IMR-90 (cell line): ENCODE measurements at regions not wholly inside any gene's neighbourhood (a gene's known extent, or its start where the extent isn't known, plus 50 kb on each side); places are given as distances from the start of the nearest gene placed in this dataset.

ENCODE experiments used
- ATAC-seq: fragments of 200-7000 bp; cut with Tn5 transposase; 2 replicates; pipeline ENCODE4 v1.9.1; 2020; ENCODE audit warnings: low read depth, mild to moderate bottlenecking, moderate library complexity
- BruUV-seq: library from RNA; stranded (reverse); fragments of 400-500 nt; replicated peaks from 2 replicates; lab custom pipeline; 2021; lab: Mats Ljungman, UMichigan
- CTCF ChIA-PET: fragments of 300-600 bp; formaldehyde crosslinking; extraction: SDS; loops from one replicate; lab custom pipeline; 2021; ENCODE audit warnings: antibody characterized with exemption; lab: Yijun Ruan, JAX
- POLR2A ChIA-PET: fragments of 300-600 bp; sonication (Branson Sonifier 250); formaldehyde crosslinking; loops from one replicate; lab custom pipeline; 2022; ENCODE audit warnings: antibody characterized with exemption; ENCODE audit not compliant: unreplicated experiment; lab: Charles Lee
- DNase-seq: peaks from one replicate; pipeline ENCODE4 v3.0.0; 2013
- H2AFZ ChIP-seq: replicated peaks from 2 replicates; pipeline ENCODE3; 2013; ENCODE audit warnings: low read length, mild to moderate bottlenecking; ENCODE audit not compliant: poor library complexity
- H2AK5ac ChIP-seq: 2 replicates; pipeline ENCODE4 v1.6.1; 2013; ENCODE audit warnings: low read depth, low read length, inconsistent platforms
- H2AK9ac ChIP-seq: replicated peaks from 2 replicates; pipeline ENCODE3; 2013; ENCODE audit warnings: mild to moderate bottlenecking, low read depth, low read length, moderate library complexity; ENCODE audit not compliant: poor library complexity
- H2BK120ac ChIP-seq: 2 replicates; pipeline ENCODE4 v1.6.1; 2013; ENCODE audit warnings: low read depth, low read length, inconsistent platforms
- H2BK15ac ChIP-seq: 3 replicates; pipeline ENCODE4 v1.6.1; 2013; ENCODE audit warnings: low read depth, low read length, inconsistent platforms
- H2BK20ac ChIP-seq: 2 replicates; pipeline ENCODE4 v1.6.1; 2013; ENCODE audit warnings: low read depth, mild to moderate bottlenecking, inconsistent platforms, low read length, moderate library complexity
- H2BK5ac ChIP-seq: 2 replicates; pipeline ENCODE4 v1.6.1; 2013; ENCODE audit warnings: mild to moderate bottlenecking, low read depth, low read length, inconsistent platforms; ENCODE audit not compliant: poor library complexity, severe bottlenecking
- H3K14ac ChIP-seq: replicated peaks from 2 replicates; pipeline ENCODE4 v1.6.1; 2013; ENCODE audit warnings: low read depth, low read length, inconsistent platforms
- H3K18ac ChIP-seq: 2 replicates; pipeline ENCODE4 v1.6.1; 2013; ENCODE audit warnings: low read depth, low read length, control low read depth
- H3K23ac ChIP-seq: 2 replicates; pipeline ENCODE4 v1.6.1; 2013; ENCODE audit warnings: low read depth, low read length, inconsistent platforms
- H3K27ac ChIP-seq: 2 replicates; pipeline ENCODE4 v1.5.1; 2013; ENCODE audit warnings: mild to moderate bottlenecking, control low read depth, low read length; ENCODE audit not compliant: insufficient read depth
- H3K27me3 ChIP-seq: 2 replicates; pipeline ENCODE4 v1.6.1; 2013; ENCODE audit warnings: low read length; ENCODE audit not compliant: control insufficient read depth, insufficient read depth
- H3K36me3 ChIP-seq: 2 replicates; pipeline ENCODE4 v1.6.1; 2013; ENCODE audit warnings: low read length, mixed read lengths; ENCODE audit not compliant: control insufficient read depth, insufficient read depth
- H3K4ac ChIP-seq: 2 replicates; pipeline ENCODE4 v1.6.1; 2013; ENCODE audit warnings: low read depth, low read length, inconsistent platforms
- H3K4me1 ChIP-seq: 2 replicates; pipeline ENCODE4 v1.6.1; 2013; ENCODE audit warnings: low read length, mixed read lengths; ENCODE audit not compliant: control insufficient read depth, insufficient read depth
- H3K4me2 ChIP-seq: 2 replicates; pipeline ENCODE4 v1.6.1; 2013; ENCODE audit warnings: low read depth, mild to moderate bottlenecking, control low read depth, low read length, moderate library complexity
- H3K4me3 ChIP-seq: 2 replicates; pipeline ENCODE4 v1.5.1; 2013; ENCODE audit warnings: low read depth, mild to moderate bottlenecking, control low read depth, low read length, moderate library complexity; ENCODE audit not compliant: insufficient read depth
- H3K56ac ChIP-seq: 2 replicates; pipeline ENCODE4 v1.6.1; 2013; ENCODE audit warnings: low read length, inconsistent platforms; ENCODE audit not compliant: insufficient read depth; ENCODE audit errors: extremely low read depth
- H3K79me1 ChIP-seq, 2 experiments: 2 replicates each; pipeline ENCODE4 v1.6.1; 2013; ENCODE audit warnings: low read length in 2 of 2, inconsistent platforms in 1 of 2, low read depth in 1 of 2
- H3K9ac ChIP-seq: 2 replicates; pipeline ENCODE4 v1.6.1; 2013; ENCODE audit warnings: low read depth, low read length, control low read depth
- H3K9me1 ChIP-seq: 2 replicates; pipeline ENCODE4 v1.6.1; 2013; ENCODE audit warnings: low read length, inconsistent platforms; ENCODE audit not compliant: insufficient read depth
- H3K9me3 ChIP-seq: 2 replicates; pipeline ENCODE4 v1.6.1; 2013; ENCODE audit warnings: low read length; ENCODE audit not compliant: control insufficient read depth, insufficient read depth
- H4K20me1 ChIP-seq: 2 replicates; pipeline ENCODE4 v1.6.1; 2013; ENCODE audit warnings: low read length, inconsistent platforms; ENCODE audit not compliant: insufficient read depth
- H4K5ac ChIP-seq: 2 replicates; pipeline ENCODE4 v1.6.1; 2013; ENCODE audit warnings: mild to moderate bottlenecking, low read depth, low read length, control low read depth
- H4K8ac ChIP-seq, 2 experiments: 2 replicates each; pipeline ENCODE4 v1.6.1; 2013; ENCODE audit warnings: low read depth in 2 of 2, low read length in 2 of 2, control low read depth in 1 of 2, inconsistent platforms in 1 of 2
- H4K91ac ChIP-seq: 2 replicates; pipeline ENCODE4 v1.6.1; 2013; ENCODE audit warnings: low read depth, low read length, inconsistent platforms; ENCODE audit not compliant: insufficient read depth
- FOS ChIP-seq: fragments of 150-350 bp; IDR thresholded peaks from 2 replicates; pipeline ENCODE4 v1.6.1; 2016; ENCODE audit warnings: low read depth, low read length
- RAD21 ChIP-seq: IDR thresholded peaks from 2 replicates; pipeline ENCODE4 v1.6.1; 2012; ENCODE audit warnings: low read length, improper control_type of control experiment
- RFX5 ChIP-seq: IDR thresholded peaks from 2 replicates; pipeline ENCODE4 v1.8.0; 2012; ENCODE audit warnings: low read depth, mild to moderate bottlenecking, low read length, moderate library complexity
- SMC3 ChIP-seq: fragments of 150-350 bp; IDR thresholded peaks from 2 replicates; pipeline ENCODE4 v1.6.1; 2016; ENCODE audit warnings: low read depth, mild to moderate bottlenecking, antibody characterized with exemption, low read length, moderate library complexity
- USF2 ChIP-seq: fragments of 150-350 bp; IDR thresholded peaks from 2 replicates; pipeline ENCODE4 v1.6.1; 2017; ENCODE audit warnings: mild to moderate bottlenecking, antibody characterized with exemption, low read length, low read depth
- WGBS, 2 experiments: methylation state at CpG; one replicate each; pipeline versions ENCODE4 v1.1.5 to v1.1.7; 2013; ENCODE audit warnings: missing lambda C conversion rate in 2 of 2; ENCODE audit not compliant: insufficient read length in 1 of 2; ENCODE audit errors: extremely low coverage in 2 of 2; 5-methylcytosine and 5-hydroxymethylcytosine counted together
- dilution Hi-C: fragments of 300-500 bp; cut with HindIII; formaldehyde crosslinking; loops from one replicate; pipeline ENCODE4 v1.14.3; 2018; ENCODE audit warnings: low sequenced_read_pairs; ENCODE audit not compliant: unreplicated experiment
- in situ Hi-C: fragments of 300-500 bp; cut with MboI; formaldehyde crosslinking; loops from 3 replicates; pipeline ENCODE4 v1.14.3; 2019; ENCODE audit warnings: low sequenced_read_pairs, inconsistent platforms, mixed read lengths
- intact Hi-C: fragments of 100-400 bp; cut with micrococcal nuclease; formaldehyde crosslinking; loops from 2 replicates; pipeline ENCODE4 v1.10.0; 2022

- H3K27me3 ChIP-seq = peaks cover 89% of the 10 kb centered on the region
- H2AK5ac ChIP-seq = no peak overlapping the region
- DNase-seq (no peak), ATAC-seq (no peak)
- H3K14ac ChIP-seq = no peak overlapping the region
- no peaks in the 10 kb centered on the region for H3K36me3 ChIP-seq
- H3K9me3 ChIP-seq = peaks cover 7% of the 10 kb centered on the region; the same call in 1 of the 2 replicates
- BruUV-seq = no TSS peak
- H2BK120ac ChIP-seq = no peak overlapping the region
- H3K4me3 ChIP-seq = no peak overlapping the region
- no CpG with 5 or more reads among the region's 11 CpGs for WGBS, 2 experiments
- H4K20me1 ChIP-seq = peaks cover 4% of the 10 kb centered on the region
- H3K4me1 ChIP-seq = peaks cover 1% of the 10 kb centered on the region; the same call in 1 of the 2 replicates
- no peak overlapping the region for H3K18ac ChIP-seq
- no peaks in the 10 kb centered on the region for H3K79me1 ChIP-seq
- no peak overlapping the region for H2BK20ac ChIP-seq
- in situ Hi-C loops (no loop called here), dilution Hi-C loops (no loop called here), intact Hi-C loops (no loop called here)
- no peak overlapping the region for H2AFZ ChIP-seq
- no peak overlapping the region for H3K23ac ChIP-seq
- H4K5ac ChIP-seq = no peak overlapping the region
- no peak overlapping the region for H3K9ac ChIP-seq
- ChIA-PET POLR2A (no interaction called here), CTCF (no interaction called here)
- H3K56ac ChIP-seq = no peak overlapping the region
- no peak overlapping the region for H3K4ac ChIP-seq
- H2BK15ac ChIP-seq = no peak overlapping the region
- H4K8ac ChIP-seq = no peak overlapping the region
- H2AK9ac ChIP-seq = no peak overlapping the region
- TF ChIP-seq RFX5 (no peak), FOS (no peak), RAD21 (no peak), SMC3 (no peak), USF2 (no peak)
- H2BK5ac ChIP-seq = no peak overlapping the region
- no peak overlapping the region for H3K4me2 ChIP-seq
- H3K27ac ChIP-seq = no peak overlapping the region
- H3K9me1 ChIP-seq = no peaks in the 10 kb centered on the region
- no peak overlapping the region for H4K91ac ChIP-seq
These were observed 78.3 kb upstream of the POLG start for GRCh38 chr15:89412905-89413411.
